ENCODE measurements at regions not wholly inside any gene's neighbourhood (a gene's known extent, or its start where the extent isn't known, plus 50 kb on each side); places are given as distances from the start of the nearest gene placed in this dataset.

DNA sequence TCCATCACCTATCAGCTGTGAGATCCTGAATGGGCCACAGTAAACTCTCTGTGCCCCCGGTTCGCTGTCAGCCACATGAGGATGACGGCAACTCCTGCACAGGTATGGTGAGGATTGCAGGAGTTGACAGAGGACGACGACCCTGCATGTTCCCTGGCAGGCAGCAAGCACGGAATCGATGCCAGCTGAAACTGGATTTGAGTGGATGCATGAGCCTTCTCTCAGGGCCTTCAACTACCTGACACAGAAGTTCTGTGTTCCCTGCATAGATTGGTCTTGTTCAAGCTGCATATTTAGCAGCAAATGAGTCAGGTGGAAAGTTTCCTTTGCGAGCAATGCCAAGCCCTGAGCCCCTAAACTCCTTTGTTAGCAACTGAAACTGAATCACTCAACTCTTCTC lies 69.6 kb upstream of the PTCH1 start:
- in situ Hi-C loops (cut with MboI; ENCODE audit: low sequenced_read_pairs in 4 of 4) = no loop called here
- H3K27ac ChIP-seq = no peak overlapping the region
- TF ChIP-seq POLR2A (IDR thresholded peaks at IDR 0.05) = no peak
- TF ChIP-seq, protein P1, sequence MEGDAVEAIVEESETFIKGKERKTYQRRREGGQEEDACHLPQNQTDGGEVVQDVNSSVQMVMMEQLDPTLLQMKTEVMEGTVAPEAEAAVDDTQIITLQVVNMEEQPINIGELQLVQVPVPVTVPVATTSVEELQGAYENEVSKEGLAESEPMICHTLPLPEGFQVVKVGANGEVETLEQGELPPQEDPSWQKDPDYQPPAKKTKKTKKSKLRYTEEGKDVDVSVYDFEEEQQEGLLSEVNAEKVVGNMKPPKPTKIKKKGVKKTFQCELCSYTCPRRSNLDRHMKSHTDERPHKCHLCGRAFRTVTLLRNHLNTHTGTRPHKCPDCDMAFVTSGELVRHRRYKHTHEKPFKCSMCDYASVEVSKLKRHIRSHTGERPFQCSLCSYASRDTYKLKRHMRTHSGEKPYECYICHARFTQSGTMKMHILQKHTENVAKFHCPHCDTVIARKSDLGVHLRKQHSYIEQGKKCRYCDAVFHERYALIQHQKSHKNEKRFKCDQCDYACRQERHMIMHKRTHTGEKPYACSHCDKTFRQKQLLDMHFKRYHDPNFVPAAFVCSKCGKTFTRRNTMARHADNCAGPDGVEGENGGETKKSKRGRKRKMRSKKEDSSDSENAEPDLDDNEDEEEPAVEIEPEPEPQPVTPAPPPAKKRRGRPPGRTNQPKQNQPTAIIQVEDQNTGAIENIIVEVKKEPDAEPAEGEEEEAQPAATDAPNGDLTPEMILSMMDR (IDR thresholded peaks at IDR 0.05 in 4 of 5, conservative IDR thresholded peaks at IDR 0.05 in 1 of 5) = no peak
- ATAC-seq (no peak), DNase-seq (no peak)
- no peaks in the 10 kb centered on the region for H3K27me3 ChIP-seq
- no peaks in the 10 kb centered on the region for H3K36me3 ChIP-seq
- H3K9me3 ChIP-seq = no peaks in the 10 kb centered on the region
- no peaks in the 10 kb centered on the region for H3K4me1 ChIP-seq
- no peak overlapping the region for H3K4me3 ChIP-seq
- intact Hi-C loops (cut with DNase I; ENCODE audit: low total_unique reads) = no loop called here

DNA sequence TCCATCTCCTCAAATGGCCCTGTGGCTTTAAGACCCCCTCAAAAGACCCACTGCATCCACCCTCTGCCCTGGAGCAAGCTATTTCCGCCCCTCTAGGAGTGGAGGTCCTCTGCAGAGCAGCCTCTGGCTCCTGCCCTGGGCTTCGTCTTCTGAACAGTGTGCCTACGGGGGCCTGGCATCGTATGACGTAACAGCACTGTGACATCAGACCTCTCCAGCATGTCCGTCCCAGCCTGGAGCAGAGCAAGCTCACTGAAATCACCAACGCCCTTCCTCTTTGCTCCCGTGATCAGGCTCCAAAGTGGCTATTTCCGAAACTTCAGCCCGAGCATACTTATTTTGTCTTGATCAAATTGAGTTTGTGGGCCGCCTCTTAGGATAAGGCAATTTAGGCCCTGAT lies 69.1 kb upstream of the PTCH1 start:
- no peaks in the 10 kb centered on the region for H3K36me3 ChIP-seq
- no peaks in the 10 kb centered on the region for H3K9me3 ChIP-seq
- intact Hi-C loops (cut with DNase I; ENCODE audit: low total_unique reads) (no loop called here), in situ Hi-C loops (cut with MboI; ENCODE audit: low sequenced_read_pairs in 4 of 4) (no loop called here)
- ATAC-seq (no peak), DNase-seq (no peak)
- no peak overlapping the region for H3K4me3 ChIP-seq
- no peak overlapping the region for H3K27ac ChIP-seq
- TF ChIP-seq POLR2A (IDR thresholded peaks at IDR 0.05) = no peak
- TF ChIP-seq, protein P1 (IDR thresholded peaks at IDR 0.05 in 4 of 5, conservative IDR thresholded peaks at IDR 0.05 in 1 of 5) = no peak
- H3K4me1 ChIP-seq = no peaks in the 10 kb centered on the region
- no peaks in the 10 kb centered on the region for H3K27me3 ChIP-seq

DNA sequence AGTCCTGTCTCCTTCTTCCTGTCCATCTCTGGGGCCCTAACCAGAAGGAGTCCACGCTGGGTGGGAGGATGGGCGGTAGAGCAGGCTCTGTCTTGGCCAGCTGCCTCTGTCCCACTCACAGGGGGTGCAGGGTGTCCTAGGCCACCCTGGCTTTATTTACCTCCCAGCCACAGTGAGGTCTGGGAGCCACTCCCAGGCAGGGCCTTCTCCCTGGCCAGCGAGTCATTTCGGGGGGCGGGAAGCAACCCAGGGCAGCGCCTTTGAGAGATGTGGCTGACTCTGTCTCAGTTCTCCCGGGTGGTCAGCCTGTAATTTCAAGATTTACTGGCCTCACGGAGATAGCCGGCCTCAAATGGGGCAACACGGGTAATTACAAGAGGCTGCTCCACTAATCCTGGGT lies 67.4 kb upstream of the PTCH1 start:
- Histone ChIP-seq H3K27ac (no peak overlapping the region), H3K36me3 (no peaks in the 10 kb centered on the region), H3K9me3 (no peaks in the 10 kb centered on the region), H3K4me1 (no peaks in the 10 kb centered on the region), H3K27me3 (no peaks in the 10 kb centered on the region), H3K4me3 (no peak overlapping the region)
- intact Hi-C loops (cut with DNase I; ENCODE audit: low total_unique reads) (no loop called here), in situ Hi-C loops (cut with MboI; ENCODE audit: low sequenced_read_pairs in 4 of 4) (no loop called here)
- TF ChIP-seq POLR2A (IDR thresholded peaks at IDR 0.05) = no peak
- TF ChIP-seq, protein P1 (IDR thresholded peaks at IDR 0.05 in 4 of 5, conservative IDR thresholded peaks at IDR 0.05 in 1 of 5) = no peak
- no peak for DNase-seq
- ATAC-seq = no peak

DNA sequence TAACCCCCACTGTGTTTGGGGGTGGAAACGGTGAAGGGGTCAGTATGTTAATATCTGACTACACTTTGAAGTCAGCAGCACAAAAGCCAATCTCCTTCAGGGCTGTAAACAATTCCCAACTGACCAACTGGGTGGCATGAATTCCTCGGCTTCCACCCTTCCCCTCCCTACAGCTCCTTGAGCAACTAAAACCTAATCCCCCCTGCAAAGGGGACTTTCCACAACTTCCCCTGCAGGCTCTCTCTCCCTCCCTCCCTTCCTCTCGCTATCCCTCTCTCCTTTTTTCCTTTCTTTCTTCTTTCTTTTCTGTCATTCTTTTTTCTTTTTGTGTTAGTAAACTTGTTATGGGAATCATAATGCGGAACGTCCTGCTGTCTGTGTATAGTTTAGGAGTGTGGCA lies 65.1 kb upstream of the PTCH1 start:
- no peaks in the 10 kb centered on the region for H3K9me3 ChIP-seq
- DNase-seq (no peak), ATAC-seq (no peak)
- TF ChIP-seq, protein P1 (IDR thresholded peaks at IDR 0.05 in 4 of 5, conservative IDR thresholded peaks at IDR 0.05 in 1 of 5) = no peak
- no peak for TF ChIP-seq POLR2A (IDR thresholded peaks at IDR 0.05)
- H3K27me3 ChIP-seq = no peaks in the 10 kb centered on the region
- no peak overlapping the region for H3K4me3 ChIP-seq
- intact Hi-C loops (cut with DNase I; ENCODE audit: low total_unique reads) = no loop called here
- no peaks in the 10 kb centered on the region for H3K36me3 ChIP-seq
- H3K27ac ChIP-seq = no peak overlapping the region
- in situ Hi-C loops (cut with MboI; ENCODE audit: low sequenced_read_pairs in 4 of 4) = no loop called here
- no peaks in the 10 kb centered on the region for H3K4me1 ChIP-seq

Data from gastrocnemius medialis (tissue), 4 donors.